Heart right ventricle (tissue), 16 donors: ENCODE measurements at regions not wholly inside any gene's neighbourhood (a gene's known extent, or its start where the extent isn't known, plus 50 kb on each side); places are given as distances from the start of the nearest gene placed in this dataset.

Experiments used
- ATAC-seq, 8 donors: fragments of 200-7000 bp; cut with Tn5 transposase; one replicate each; pipeline ENCODE4 v1.9.1; 2020; ENCODE audit warnings: mild to moderate bottlenecking in 8 of 8, moderate library complexity in 8 of 8, moderate number of reproducible peaks in 1 of 8
- DNase-seq, 2 donors: peaks; one replicate each; pipeline ENCODE4 v3.0.0-alpha.2; 2020
- H3K27ac ChIP-seq, 10 donors: fragments of 200-600 bp; sonication (generic) in 2 of 10; one replicate each; pipeline versions ENCODE4 v1.5.0 to v1.8.0; 2020 to 2022; ENCODE audit warnings: mild to moderate bottlenecking in 3 of 10
- H3K27me3 ChIP-seq, 7 donors: fragments of 200-600 bp; one replicate each; pipeline ENCODE4 v1.8.0; 2021 to 2022; ENCODE audit warnings: mild to moderate bottlenecking in 2 of 7
- H3K36me3 ChIP-seq, 9 donors: fragments of 200-600 bp; sonication (generic) in 1 of 9; one replicate each; pipeline versions ENCODE4 v1.5.0 to v1.8.0; 2020 to 2022; ENCODE audit warnings: mild to moderate bottlenecking in 2 of 9
- H3K4me1 ChIP-seq, 9 donors: fragments of 200-600 bp; sonication (generic) in 1 of 9; one replicate each; pipeline versions ENCODE4 v1.5.0 to v1.8.0; 2020 to 2022; ENCODE audit warnings: mild to moderate bottlenecking in 4 of 9
- H3K4me3 ChIP-seq, 10 donors: fragments of 200-600 bp; sonication (generic) in 2 of 10; one replicate each; pipeline versions ENCODE4 v1.5.0 to v1.8.0; 2020 to 2022; ENCODE audit warnings: mild to moderate bottlenecking in 7 of 10, moderate library complexity in 2 of 10
- H3K9me3 ChIP-seq, 11 donors: fragments of 200-600 bp in 10 of 11; sonication (generic) in 2 of 11; one replicate each; pipeline versions ENCODE4 v1.5.0 to v1.8.0; 2013 to 2022; ENCODE audit warnings: mild to moderate bottlenecking in 2 of 11, control low read depth in 1 of 11, moderate library complexity in 1 of 11
- CTCF ChIP-seq, 9 donors: fragments of 200-600 bp; sonication (generic) in 2 of 9; IDR thresholded peaks; one replicate each; pipeline versions ENCODE4 v1.5.0 to v1.8.0; 2021 to 2022; ENCODE audit warnings: antibody characterized with exemption in 9 of 9, mild to moderate bottlenecking in 5 of 9, moderate library complexity in 1 of 9
- WGBS, 2 donors: extraction: QIAGEN DNeasy Blood & Tissue Kit; methylation state at CpG; one replicate each; pipeline ENCODE4 v1.1.7; 2013; ENCODE audit warnings: inconsistent platforms in 1 of 2; 5-methylcytosine and 5-hydroxymethylcytosine counted together
- intact Hi-C, 10 donors: fragments of 100-400 bp; cut with DNase I; formaldehyde crosslinking; loops; one replicate each; pipeline versions ENCODE4 v1.11.1 to v1.14.2; 2022
- donor health status: Arrhythmogenic right ventricular cardiomyopathy.
- donor health status: ischemic (EF 13 %, LVEDD 7.1; RV severe dilation, severe dysfunction).
- donor health status: healthy with polysubstance abuse.
- donor health status: DM: no; HTN: yes; CAD: no.
- donor health status: DM: no; HTN: no; CAD: no.
- donor health status: ischemic (EF 25% LVEDD 6.9; RV normal size, moderate dysfunction).
- donor health status: ischemic (EF 25% LVEDD 5.7; RV mildly dilated, moderate dysfunction).
- donor health status: healthy.
- donor health status: DM: yes; HTN: yes; CAD: no.
- donor health status: Ischemic cardiomyopathy.
- donor health status: ischemic (EF 35%, LVEDD 5.7; RV mildly dilated, moderate dysfunction).
- donor health status: nonischemic (EF 11% LVEDD 7.7; RV severe dilation, severe dysfunction).
- donor health status: DM: yes; HTN: yes; CAD: no.
- donor health status: PGD.
- donor health status: ischemic (EF 29% LVEDD 5.4; RV normal size, mild dysfunction).
- donor health status: nonischemic (EF 23%, LVEDD 6.1; RV moderate dilation, normal function).

GRCh38 chr16:6335072-6335471 lies 997.6 kb upstream of the RBFOX1 start:
- Histone ChIP-seq H3K27ac (no peak overlapping the region), H3K36me3 (no peaks in the 10 kb centered on the region), H3K4me3 (no peak overlapping the region), H3K9me3 (peaks cover 0 to 21% (median 0%) of the 10 kb centered on the region in 11 donors), H3K27me3 (peaks cover 0 to 3% (median 0%) of the 10 kb centered on the region in 7 donors), H3K4me1 (no peaks in the 10 kb centered on the region)
- intact Hi-C loops, result no loop called here
- no peak for ATAC-seq
- WGBS, 2 donors, result 58 to 67% methylated on average over 6 of the region's 6 CpGs
- DNase-seq, result no peak
- peak in 6 of 9 donors; percentile 6 to 51 (median 24) for TF ChIP-seq CTCF (IDR thresholded peaks at IDR 0.05)

- Histone ChIP-seq H3K4me1 (no peaks in the 10 kb centered on the region), H3K27me3 (peaks cover 0 to 3% (median 0%) of the 10 kb centered on the region in 7 donors), H3K4me3 (no peak overlapping the region), H3K27ac (no peak overlapping the region), H3K36me3 (no peaks in the 10 kb centered on the region), H3K9me3 (peaks cover 0 to 13% (median 0%) of the 10 kb centered on the region in 11 donors)
- no peak for TF ChIP-seq CTCF (IDR thresholded peaks at IDR 0.05)
- ATAC-seq, result no peak
- WGBS, 2 donors, result 10 to 16% methylated on average over 3 of the region's 3 CpGs
- DNase-seq, result no peak
- intact Hi-C loops, result no loop called here
These were observed 1000.9 kb upstream of the RBFOX1 start for GRCh38 chr16:6331770-6332169.

DNA sequence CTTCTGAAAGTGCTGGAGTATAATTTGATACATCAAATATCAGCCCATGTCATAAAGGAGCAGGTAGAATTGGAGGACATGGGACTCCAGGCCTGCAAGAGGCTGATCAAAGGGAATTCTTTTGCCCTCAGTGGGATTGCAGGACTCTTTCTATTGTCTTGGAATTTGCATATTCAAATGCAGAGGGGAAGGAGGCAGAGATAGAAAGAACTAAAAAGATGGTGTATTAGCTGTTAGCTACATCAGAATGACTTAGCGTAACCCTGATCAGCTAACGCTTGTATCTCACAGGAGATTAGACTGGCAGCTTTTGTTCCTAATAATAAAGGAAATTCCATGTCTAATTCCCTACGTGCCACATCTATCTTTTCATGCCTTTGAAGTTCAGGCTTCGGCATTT lies 1014.7 kb upstream of the RBFOX1 start:
- Histone ChIP-seq H3K27me3 (no peaks in the 10 kb centered on the region), H3K4me1 (no peaks in the 10 kb centered on the region), H3K9me3 (peaks cover 0 to 14% (median 0%) of the 10 kb centered on the region in 11 donors), H3K36me3 (no peaks in the 10 kb centered on the region), H3K27ac (no peak overlapping the region), H3K4me3 (no peak overlapping the region)
- 31 to 40% methylated on average over 4 of the region's 4 CpGs for WGBS, 2 donors
- ATAC-seq (no peak), DNase-seq (no peak)
- no peak for TF ChIP-seq CTCF (IDR thresholded peaks at IDR 0.05)
- intact Hi-C loops, result no loop called here

GRCh38 chr16:6309271-6309670 lies 1023.4 kb upstream of the RBFOX1 start:
- WGBS, 2 donors, result 80 to 81% methylated on average over 8 of the region's 8 CpGs
- intact Hi-C loops, result no loop called here
- no peak overlapping the region for H3K4me3 ChIP-seq

More at GRCh38 chr16:6309271-6309670, 1023.4 kb upstream of the RBFOX1 start:
- TF ChIP-seq CTCF (IDR thresholded peaks at IDR 0.05), result no peak
- no peak for ATAC-seq
- H3K36me3 ChIP-seq, result no peaks in the 10 kb centered on the region
- no peak for DNase-seq
- H3K4me1 ChIP-seq, result no peaks in the 10 kb centered on the region
- peaks cover 0 to 16% (median 0%) of the 10 kb centered on the region in 11 donors for H3K9me3 ChIP-seq
- no peaks in the 10 kb centered on the region for H3K27me3 ChIP-seq
- H3K27ac ChIP-seq, result no peak overlapping the region
